Posterior cingulate gyrus (tissue), 11 donors: ENCODE measurements at regions not wholly inside any gene's neighbourhood (a gene's known extent, or its start where the extent isn't known, plus 50 kb on each side); places are given as distances from the start of the nearest gene placed in this dataset.

ENCODE experiments used
- DNase-seq, 10 donors: peaks; one replicate each; pipeline versions ENCODE4 v3.0.0 to v3.0.0-alpha.2; 2020 to 2021; ENCODE audit warnings: mixed read lengths in 3 of 10
- intact Hi-C: fragments of 100-400 bp; cut with DNase I; formaldehyde crosslinking; loops from one replicate; pipeline ENCODE4 v1.15.1; 2023

- intact Hi-C loops = no loop called here
- no peak for DNase-seq
Measured at GRCh38 chrX:42531441-42531840, 246.5 kb downstream of the PPP1R2C start.

GRCh38 chrX:42530027-42530426 is 247.9 kb downstream of the PPP1R2C start:
- DNase-seq = no peak
- intact Hi-C loops = no loop called here

GRCh38 chrX:42524379-42524778 is 253.6 kb downstream of the PPP1R2C start:
- no peak for DNase-seq
- intact Hi-C loops = no loop called here

DNA sequence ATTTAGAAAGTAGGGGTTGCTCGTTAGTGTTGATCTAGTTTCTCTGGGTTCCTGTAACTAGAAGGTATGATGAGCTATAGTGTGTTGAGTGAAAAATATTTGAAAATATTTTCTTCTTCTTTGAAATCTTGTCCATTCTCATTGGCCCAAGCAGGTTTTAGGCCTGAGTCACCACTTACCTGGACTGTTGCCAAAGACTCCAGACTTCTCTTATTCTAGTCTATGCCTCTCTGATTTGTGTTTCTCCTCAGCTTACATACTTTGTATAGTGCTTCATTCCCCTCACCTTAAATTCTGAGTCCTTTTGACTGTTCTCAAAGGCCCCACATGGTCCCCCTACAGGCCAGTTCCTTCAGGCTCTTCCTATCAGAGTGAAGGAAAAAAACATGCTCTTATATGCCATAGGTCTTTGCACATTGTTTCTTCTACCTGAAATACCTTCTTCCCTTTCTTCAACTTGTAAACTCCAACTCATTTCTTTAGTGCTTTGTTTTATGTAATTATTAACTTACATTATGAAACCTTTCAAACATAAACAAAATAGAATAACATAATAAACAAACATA is 258.2 kb downstream of the PPP1R2C start:
- intact Hi-C loops = no loop called here
- DNase-seq = no peak

DNA sequence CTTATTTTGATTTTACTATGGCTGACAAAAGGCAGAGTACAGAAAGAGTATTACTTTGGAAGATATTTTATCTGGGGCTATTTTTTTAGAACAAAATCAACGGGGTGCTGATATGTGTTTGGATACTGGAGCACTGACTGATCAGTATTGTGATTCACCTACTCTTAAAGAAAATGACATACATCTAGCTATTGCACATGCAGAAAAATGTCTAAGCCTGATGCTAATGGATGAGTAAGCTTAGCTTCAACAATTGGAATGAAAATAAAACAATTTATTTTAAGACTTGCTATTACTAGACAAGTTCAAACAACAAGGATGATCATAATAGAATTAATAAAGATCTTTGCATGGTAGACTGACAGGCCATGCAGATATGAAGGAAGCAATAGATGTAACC is 262.0 kb downstream of the PPP1R2C start:
- no peak for DNase-seq

GRCh38 chrX:42505016-42505415 is 272.9 kb downstream of the PPP1R2C start:
- intact Hi-C loops = no loop called here
- no peak for DNase-seq

More for the DNA sequence above, 262.0 kb downstream of the PPP1R2C start:
- intact Hi-C loops = no loop called here

DNA sequence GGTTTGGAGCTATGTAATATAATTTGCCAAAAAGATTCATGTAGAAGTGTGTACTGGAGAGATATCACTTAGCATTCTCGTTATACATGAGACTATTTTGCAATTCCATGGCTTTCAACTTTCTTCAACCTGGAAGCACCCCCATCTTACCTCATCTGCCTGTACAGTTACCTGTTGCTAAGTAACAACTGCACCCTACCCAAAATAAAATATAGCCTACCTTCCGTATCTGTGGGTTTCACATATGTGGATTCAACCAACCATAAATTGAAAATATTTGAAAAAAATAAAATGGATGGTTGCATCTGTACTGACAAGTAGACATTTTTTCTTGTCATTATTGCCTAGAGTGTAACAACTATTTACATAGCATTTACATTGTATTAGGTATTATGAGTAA is 278.3 kb downstream of the PPP1R2C start:
- intact Hi-C loops = no loop called here
- no peak for DNase-seq

GRCh38 chrX:42497356-42497755 is 280.6 kb downstream of the PPP1R2C start:
- no peak for DNase-seq
- intact Hi-C loops = no loop called here

GRCh38 chrX:42496239-42496638 is 281.7 kb downstream of the PPP1R2C start:
- no peak for DNase-seq
- intact Hi-C loops = no loop called here

GRCh38 chrX:42495139-42495538 is 282.8 kb downstream of the PPP1R2C start:
- intact Hi-C loops = no loop called here
- no peak for DNase-seq

DNA sequence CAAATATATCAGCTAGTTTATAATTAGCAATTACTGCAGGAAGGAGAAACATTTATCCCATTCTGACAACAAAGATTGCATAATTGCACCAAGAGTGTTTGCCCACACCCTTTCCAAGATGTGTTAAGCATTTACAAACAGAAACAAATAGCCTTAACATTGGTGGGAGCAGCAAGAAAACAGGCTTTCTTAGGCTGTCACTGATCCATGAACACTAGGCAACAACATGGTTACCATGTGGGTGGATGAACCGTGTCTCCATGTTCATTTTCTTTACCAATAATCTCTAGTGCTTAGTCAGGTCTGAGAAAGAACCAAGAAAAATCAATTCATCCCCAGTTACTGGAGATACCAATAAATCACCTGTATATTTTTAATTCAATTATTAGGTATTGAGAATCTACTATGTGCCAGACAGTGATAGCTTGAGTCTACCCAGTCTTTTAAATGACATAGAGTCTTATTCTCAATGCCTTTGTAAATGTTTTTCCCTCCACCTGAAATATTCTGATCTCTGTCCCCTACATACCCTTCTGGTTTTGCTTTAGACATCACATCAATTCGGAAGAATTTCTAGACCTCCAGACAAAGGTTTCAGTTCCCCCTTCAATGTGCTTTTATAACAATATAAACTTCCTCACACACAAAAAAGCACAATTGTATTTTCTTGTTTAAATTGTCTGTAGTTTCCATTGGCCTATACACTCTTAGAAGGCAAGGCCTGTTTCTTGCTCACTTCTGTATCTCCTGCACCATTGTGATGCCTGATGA is 286.6 kb downstream of the PPP1R2C start:
- DNase-seq = no peak
- intact Hi-C loops = no loop called here

- intact Hi-C loops = no loop called here
Measured at GRCh38 chrX:42490111-42490510, 287.9 kb downstream of the PPP1R2C start.

DNA sequence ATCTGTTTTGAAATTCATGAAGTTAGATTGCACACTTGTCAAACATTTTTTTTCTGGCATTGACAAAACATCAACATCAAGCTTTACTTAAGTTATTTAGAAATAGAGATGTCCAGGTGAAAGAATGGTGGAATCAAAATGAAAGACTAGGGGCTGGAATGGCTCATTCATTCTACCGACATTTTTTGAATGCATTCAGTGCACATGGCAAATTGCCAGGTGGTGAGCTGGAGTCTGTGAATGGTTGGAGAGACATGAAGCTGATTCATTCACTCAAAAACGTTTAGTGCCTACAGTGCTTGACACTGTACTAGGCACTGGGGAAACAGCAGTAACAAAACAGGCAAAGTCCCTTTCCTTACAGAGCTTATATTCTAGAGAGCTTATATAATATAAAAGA is 292.4 kb downstream of the PPP1R2C start:
- no peak for DNase-seq
- intact Hi-C loops = no loop called here

More at GRCh38 chrX:42490111-42490510, 287.9 kb downstream of the PPP1R2C start:
- DNase-seq = no peak

DNA sequence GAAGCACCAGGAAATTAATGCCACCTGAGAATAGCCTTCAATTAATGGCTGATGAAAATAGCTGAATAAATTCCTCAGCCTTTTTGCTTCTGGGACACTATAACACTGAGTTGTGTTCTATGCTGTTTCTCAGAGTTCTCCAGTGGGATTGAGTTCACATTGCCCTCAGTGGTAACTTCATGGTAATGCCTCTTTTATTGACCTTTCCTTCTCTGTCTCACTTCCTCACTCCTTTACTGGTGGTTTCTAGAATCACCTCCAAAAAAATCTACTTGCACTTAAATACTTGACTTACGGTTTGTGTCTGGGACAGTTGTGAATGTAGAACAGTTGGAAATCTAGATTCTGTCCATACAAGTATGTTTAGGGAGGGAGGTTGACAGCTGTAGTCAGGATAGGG is 293.7 kb downstream of the PPP1R2C start:
- no peak for DNase-seq
- intact Hi-C loops = no loop called here

GRCh38 chrX:42477396-42477795 is 300.6 kb downstream of the PPP1R2C start:
- no peak for DNase-seq
- intact Hi-C loops = no loop called here

DNA sequence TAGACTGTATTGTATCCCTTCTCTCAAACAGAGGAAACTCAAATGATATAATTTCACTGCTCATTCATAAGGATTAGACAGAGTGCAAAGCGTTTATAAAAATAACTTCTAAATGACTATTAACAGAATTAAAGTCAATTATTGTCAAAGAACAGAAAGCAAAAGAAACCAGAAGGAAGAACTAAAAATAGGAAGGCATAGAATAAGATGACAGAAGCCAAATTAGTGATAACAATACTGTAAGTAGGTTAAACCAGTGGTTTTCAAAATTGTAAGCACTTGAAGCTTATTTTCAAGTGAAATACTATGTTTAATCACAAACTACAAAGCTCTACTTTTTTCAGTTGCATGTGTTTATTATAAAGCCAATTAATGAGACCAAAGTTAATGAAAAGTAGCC is 305.2 kb downstream of the PPP1R2C start:
- intact Hi-C loops = no loop called here
- DNase-seq = no peak

GRCh38 chrX:42466332-42467046 is 311.5 kb downstream of the PPP1R2C start:
- intact Hi-C loops = no loop called here
- no peak for DNase-seq

DNA sequence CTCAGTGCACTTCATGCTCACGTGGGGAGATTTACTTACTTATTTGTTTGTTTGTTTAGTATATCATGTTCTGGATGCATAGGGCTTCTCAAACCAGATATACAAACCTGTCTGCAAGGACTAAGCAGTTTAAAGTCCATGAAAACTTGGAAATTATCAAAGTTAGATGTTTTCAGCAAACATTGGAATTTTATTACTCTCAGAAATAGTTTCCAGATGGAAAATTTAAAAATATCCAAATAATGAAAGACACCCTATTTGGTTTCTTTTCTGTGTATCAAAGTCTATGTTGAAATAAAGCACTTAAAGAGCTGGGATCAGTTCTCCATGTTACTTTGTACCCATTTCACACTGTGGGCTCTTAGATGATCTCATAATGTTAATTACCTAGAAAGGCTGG is 312.1 kb downstream of the PPP1R2C start:
- DNase-seq = no peak
- intact Hi-C loops = no loop called here

DNA sequence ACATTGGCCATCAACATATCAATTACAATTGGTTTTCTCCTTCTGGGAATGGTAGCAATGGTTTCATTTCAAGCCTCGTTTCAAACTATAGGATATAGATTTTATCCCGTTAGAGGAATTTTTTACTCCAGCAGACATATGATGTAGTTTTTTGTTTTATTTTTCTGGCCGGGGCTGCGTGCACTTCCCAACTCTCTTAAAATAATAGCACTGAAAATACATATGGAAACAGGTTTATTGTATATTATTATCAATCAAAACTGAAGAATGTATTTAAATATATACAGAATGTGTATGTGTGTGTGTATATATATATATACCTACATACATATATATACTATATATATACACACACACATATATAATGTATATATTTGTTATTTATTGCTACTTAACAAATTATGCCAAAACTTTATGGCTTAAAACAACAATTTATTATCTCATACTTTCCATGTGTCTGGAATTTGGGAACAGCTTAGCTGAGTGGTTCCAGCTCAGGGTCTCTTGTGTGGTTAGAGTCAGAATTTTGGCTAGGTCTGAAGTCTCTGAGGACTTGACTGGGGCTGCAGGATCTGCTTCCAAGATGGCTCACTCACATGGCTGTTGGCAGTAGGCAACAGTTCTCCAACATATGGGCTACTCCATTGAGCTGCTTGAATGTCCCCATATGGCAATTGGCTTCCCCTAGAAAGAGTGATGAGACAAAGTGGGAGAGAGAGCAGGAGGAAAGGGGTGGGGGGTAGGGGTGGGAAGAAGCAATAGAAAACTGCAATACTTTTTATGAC is 314.1 kb downstream of the PPP1R2C start:
- no peak for DNase-seq
- intact Hi-C loops = no loop called here

- DNase-seq = no peak
- intact Hi-C loops = no loop called here
Measured at GRCh38 chrX:42462917-42463316, 315.0 kb downstream of the PPP1R2C start.

DNA sequence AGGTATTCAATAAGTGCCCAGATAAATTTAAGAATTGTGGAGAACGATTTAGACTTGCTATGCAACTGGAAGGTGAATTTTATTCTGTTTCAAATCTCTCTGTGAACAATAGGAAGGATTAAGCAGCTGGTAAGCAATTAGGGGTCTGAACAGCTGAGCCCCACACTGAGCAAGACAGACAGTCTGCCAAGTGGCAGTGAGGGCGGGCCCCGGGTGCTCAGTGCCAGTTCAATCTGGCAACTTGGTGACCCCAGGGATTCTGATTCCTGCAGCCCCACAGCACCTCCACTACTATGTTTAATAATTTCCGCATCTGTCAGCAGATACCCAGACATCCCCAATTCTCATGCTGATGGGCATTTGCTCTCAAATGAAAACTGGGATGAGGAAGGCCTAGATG is 317.3 kb downstream of the PPP1R2C start:
- intact Hi-C loops = no loop called here
- DNase-seq = peak in 1 of 10 donors; percentile 33
